ENCODE measurements at regions not wholly inside any gene's neighbourhood (a gene's known extent, or its start where the extent isn't known, plus 50 kb on each side); places are given as distances from the start of the nearest gene placed in this dataset.

DNA sequence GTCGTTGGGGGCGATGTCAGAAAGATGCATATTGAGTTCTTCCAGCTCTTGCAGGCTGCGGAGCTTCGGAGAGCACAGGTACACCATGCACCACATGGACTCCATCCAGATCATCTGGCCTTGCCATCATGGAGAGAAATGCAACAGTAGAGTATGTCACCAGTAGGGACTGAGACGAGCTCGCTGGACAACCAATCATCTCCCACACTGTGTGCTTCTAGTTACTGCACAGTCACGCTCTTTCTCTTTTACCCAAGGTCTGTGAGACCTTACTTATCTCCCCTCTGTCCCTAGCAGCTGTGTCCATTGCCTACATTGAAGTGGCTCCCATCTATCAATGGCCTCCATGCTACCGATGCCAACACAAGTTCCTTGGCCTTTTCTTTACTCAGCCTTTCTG is 90.5 kb downstream of the C13orf42 start (continued):
- TF ChIP-seq POLR2AphosphoS5 (IDR thresholded peaks at IDR 0.05; ENCODE audit: control insufficient read depth, insufficient read depth, low read depth, low read length): no peak
- 0 out of 2 replicates have a peak, but pooled peaks have one; percentile 33 for TF ChIP-seq EHMT2 (IDR thresholded peaks at IDR 0.05)
- peak; percentile 87 for TF ChIP-seq ZNF41 (CRISPR knock-in tag; conservative IDR thresholded peaks at IDR 0.05)
- TF ChIP-seq, protein P1, sequence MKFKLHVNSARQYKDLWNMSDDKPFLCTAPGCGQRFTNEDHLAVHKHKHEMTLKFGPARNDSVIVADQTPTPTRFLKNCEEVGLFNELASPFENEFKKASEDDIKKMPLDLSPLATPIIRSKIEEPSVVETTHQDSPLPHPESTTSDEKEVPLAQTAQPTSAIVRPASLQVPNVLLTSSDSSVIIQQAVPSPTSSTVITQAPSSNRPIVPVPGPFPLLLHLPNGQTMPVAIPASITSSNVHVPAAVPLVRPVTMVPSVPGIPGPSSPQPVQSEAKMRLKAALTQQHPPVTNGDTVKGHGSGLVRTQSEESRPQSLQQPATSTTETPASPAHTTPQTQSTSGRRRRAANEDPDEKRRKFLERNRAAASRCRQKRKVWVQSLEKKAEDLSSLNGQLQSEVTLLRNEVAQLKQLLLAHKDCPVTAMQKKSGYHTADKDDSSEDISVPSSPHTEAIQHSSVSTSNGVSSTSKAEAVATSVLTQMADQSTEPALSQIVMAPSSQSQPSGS (CRISPR knock-in tag; IDR thresholded peaks at IDR 0.05): no peak
- TF ChIP-seq KDM5B (IDR thresholded peaks at IDR 0.05; ENCODE audit: insufficient replicate concordance, low read depth, low read length): no peak
- no peak for TF ChIP-seq ZNF212 (CRISPR knock-in tag; IDR thresholded peaks at IDR 0.05)
- no peak for TF ChIP-seq ZNF408 (CRISPR knock-in tag; IDR thresholded peaks at IDR 0.05; ENCODE audit: low read depth)
- no peak for TF ChIP-seq ZNF436 (CRISPR knock-in tag; IDR thresholded peaks at IDR 0.05)
- TF ChIP-seq IFI16 (CRISPR knock-in tag; IDR thresholded peaks at IDR 0.05): no peak
- TF ChIP-seq, protein P2, sequence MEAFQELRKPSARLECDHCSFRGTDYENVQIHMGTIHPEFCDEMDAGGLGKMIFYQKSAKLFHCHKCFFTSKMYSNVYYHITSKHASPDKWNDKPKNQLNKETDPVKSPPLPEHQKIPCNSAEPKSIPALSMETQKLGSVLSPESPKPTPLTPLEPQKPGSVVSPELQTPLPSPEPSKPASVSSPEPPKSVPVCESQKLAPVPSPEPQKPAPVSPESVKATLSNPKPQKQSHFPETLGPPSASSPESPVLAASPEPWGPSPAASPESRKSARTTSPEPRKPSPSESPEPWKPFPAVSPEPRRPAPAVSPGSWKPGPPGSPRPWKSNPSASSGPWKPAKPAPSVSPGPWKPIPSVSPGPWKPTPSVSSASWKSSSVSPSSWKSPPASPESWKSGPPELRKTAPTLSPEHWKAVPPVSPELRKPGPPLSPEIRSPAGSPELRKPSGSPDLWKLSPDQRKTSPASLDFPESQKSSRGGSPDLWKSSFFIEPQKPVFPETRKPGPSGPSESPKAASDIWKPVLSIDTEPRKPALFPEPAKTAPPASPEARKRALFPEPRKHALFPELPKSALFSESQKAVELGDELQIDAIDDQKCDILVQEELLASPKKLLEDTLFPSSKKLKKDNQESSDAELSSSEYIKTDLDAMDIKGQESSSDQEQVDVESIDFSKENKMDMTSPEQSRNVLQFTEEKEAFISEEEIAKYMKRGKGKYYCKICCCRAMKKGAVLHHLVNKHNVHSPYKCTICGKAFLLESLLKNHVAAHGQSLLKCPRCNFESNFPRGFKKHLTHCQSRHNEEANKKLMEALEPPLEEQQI (IDR thresholded peaks at IDR 0.05): no peak
- TF ChIP-seq ZKSCAN8 (CRISPR knock-in tag; IDR thresholded peaks at IDR 0.05): no peak
- no peak for TF ChIP-seq NR2C1 (IDR thresholded peaks at IDR 0.05)
- no peak for TF ChIP-seq NR2C1 (tag; IDR thresholded peaks at IDR 0.05)
- TF ChIP-seq WHSC1 (IDR thresholded peaks at IDR 0.05; ENCODE audit: low read length): no peak
- TF ChIP-seq, protein P3, sequence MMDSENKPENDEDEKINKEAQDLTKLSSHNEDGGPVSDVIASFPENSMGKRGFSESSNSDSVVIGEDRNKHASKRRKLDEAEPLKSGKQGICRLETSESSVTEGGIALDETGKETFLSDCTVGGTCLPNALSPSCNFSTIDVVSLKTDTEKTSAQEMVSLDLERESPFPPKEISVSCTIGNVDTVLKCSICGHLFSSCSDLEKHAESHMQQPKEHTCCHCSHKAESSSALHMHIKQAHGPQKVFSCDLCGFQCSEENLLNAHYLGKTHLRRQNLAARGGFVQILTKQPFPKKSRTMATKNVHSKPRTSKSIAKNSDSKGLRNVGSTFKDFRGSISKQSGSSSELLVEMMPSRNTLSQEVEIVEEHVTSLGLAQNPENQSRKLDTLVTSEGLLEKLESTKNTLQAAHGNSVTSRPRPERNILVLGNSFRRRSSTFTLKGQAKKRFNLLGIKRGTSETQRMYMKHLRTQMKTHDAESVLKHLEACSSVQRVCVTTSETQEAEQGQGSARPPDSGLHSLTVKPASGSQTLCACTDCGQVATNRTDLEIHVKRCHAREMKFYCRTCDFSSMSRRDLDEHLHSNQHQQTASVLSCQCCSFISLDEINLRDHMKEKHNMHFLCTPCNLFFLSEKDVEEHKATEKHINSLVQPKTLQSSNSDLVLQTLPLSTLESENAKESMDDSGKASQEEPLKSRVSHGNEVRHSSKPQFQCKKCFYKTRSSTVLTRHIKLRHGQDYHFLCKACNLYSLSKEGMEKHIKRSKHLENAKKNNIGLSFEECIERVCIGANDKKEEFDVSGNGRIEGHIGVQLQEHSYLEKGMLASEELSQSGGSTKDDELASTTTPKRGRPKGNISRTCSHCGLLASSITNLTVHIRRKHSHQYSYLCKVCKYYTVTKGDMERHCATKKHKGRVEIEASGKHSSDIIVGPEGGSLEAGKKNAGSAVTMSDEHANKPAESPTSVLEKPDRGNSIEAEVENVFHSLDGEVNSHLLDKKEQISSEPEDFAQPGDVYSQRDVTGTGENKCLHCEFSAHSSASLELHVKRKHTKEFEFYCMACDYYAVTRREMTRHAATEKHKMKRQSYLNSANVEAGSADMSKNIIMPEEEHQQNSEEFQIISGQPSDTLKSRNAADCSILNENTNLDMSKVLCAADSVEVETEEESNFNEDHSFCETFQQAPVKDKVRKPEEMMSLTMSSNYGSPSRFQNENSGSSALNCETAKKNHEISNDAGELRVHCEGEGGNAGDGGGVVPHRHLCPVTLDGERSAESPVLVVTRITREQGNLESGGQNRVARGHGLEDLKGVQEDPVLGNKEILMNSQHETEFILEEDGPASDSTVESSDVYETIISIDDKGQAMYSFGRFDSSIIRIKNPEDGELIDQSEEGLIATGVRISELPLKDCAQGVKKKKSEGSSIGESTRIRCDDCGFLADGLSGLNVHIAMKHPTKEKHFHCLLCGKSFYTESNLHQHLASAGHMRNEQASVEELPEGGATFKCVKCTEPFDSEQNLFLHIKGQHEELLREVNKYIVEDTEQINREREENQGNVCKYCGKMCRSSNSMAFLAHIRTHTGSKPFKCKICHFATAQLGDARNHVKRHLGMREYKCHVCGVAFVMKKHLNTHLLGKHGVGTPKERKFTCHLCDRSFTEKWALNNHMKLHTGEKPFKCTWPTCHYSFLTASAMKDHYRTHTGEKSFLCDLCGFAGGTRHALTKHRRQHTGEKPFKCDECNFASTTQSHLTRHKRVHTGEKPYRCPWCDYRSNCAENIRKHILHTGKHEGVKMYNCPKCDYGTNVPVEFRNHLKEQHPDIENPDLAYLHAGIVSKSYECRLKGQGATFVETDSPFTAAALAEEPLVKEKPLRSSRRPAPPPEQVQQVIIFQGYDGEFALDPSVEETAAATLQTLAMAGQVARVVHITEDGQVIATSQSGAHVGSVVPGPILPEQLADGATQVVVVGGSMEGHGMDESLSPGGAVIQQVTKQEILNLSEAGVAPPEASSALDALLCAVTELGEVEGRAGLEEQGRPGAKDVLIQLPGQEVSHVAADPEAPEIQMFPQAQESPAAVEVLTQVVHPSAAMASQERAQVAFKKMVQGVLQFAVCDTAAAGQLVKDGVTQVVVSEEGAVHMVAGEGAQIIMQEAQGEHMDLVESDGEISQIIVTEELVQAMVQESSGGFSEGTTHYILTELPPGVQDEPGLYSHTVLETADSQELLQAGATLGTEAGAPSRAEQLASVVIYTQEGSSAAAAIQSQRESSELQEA (IDR thresholded peaks at IDR 0.05; ENCODE audit: low read depth): no peak
- TF ChIP-seq, protein P4, sequence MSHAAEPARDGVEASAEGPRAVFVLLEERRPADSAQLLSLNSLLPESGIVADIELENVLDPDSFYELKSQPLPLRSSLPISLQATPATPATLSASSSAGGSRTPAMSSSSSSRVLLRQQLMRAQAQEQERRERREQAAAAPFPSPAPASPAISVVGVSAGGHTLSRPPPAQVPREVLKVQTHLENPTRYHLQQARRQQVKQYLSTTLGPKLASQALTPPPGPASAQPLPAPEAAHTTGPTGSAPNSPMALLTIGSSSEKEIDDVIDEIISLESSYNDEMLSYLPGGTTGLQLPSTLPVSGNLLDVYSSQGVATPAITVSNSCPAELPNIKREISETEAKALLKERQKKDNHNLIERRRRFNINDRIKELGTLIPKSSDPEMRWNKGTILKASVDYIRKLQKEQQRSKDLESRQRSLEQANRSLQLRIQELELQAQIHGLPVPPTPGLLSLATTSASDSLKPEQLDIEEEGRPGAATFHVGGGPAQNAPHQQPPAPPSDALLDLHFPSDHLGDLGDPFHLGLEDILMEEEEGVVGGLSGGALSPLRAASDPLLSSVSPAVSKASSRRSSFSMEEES (CRISPR knock-in tag; IDR thresholded peaks at IDR 0.05): no peak
- TF ChIP-seq ERF (CRISPR knock-in tag; IDR thresholded peaks at IDR 0.05): no peak
